H1 (cell line): ENCODE measurements at regions not wholly inside any gene's neighbourhood (a gene's known extent, or its start where the extent isn't known, plus 50 kb on each side); places are given as distances from the start of the nearest gene placed in this dataset.

Experiments
- CTCF ChIA-PET: fragments of 300-600 bp; sonication (Branson Sonifier 250); formaldehyde crosslinking; loops from one replicate; lab custom pipeline; 2021; ENCODE audit not compliant: partially characterized antibody; lab: Charles Lee
- POLR2A ChIA-PET: fragments of 300-600 bp; sonication (Branson Sonifier 250); formaldehyde crosslinking; loops from one replicate; lab custom pipeline; 2021; ENCODE audit warnings: inconsistent platforms; ENCODE audit not compliant: partially characterized antibody; lab: Charles Lee
- DNase-seq, 2 experiments: peaks; one replicate each; pipeline versions ENCODE4 v3.0.0 to v3.0.0-alpha.2; 2010 to 2022; ENCODE audit warnings: low spot score in 2 of 2, low read depth in 1 of 2, mixed read lengths in 1 of 2
- FAIRE-seq: peaks from 2 replicates; lab custom pipeline; 2011; peaks lifted over from hg19 to GRCh38; lab: Jason Lieb, UNC
- H2AFZ ChIP-seq: 2 replicates; pipeline ENCODE4 v1.8.1; 2012; ENCODE audit warnings: low read length, inconsistent platforms
- H2AK5ac ChIP-seq: 2 replicates; pipeline ENCODE4 v1.6.1; 2013; ENCODE audit warnings: low read depth, low read length
- H2BK120ac ChIP-seq: replicated peaks from 2 replicates; pipeline ENCODE3; 2013; ENCODE audit warnings: low read depth, low read length, inconsistent platforms
- H2BK12ac ChIP-seq: 2 replicates; pipeline ENCODE4 v1.6.1; 2013; ENCODE audit warnings: low read depth, low read length
- H2BK15ac ChIP-seq: 2 replicates; pipeline ENCODE4 v1.6.1; 2013; ENCODE audit warnings: low read length
- H2BK20ac ChIP-seq: 2 replicates; pipeline ENCODE4 v1.6.1; 2013; ENCODE audit warnings: low read length
- H2BK5ac ChIP-seq: 2 replicates; pipeline ENCODE4 v1.6.1; 2013; ENCODE audit warnings: low read depth, low read length
- H3K14ac ChIP-seq: 2 replicates; pipeline ENCODE4 v1.6.1; 2013; ENCODE audit warnings: inconsistent platforms; ENCODE audit not compliant: insufficient read length
- H3K18ac ChIP-seq: 2 replicates; pipeline ENCODE4 v1.6.1; 2013; ENCODE audit warnings: low read length; ENCODE audit errors: extremely low read depth
- H3K23ac ChIP-seq: 2 replicates; pipeline ENCODE4 v1.6.1; 2013; ENCODE audit warnings: inconsistent platforms; ENCODE audit not compliant: insufficient read length
- H3K23me2 ChIP-seq: 2 replicates; pipeline ENCODE4 v1.6.1; 2013; ENCODE audit warnings: low read depth, low read length
- H3K27ac ChIP-seq: 2 replicates; pipeline ENCODE4 v1.6.1; 2011; ENCODE audit warnings: low read depth, low read length, inconsistent platforms
- H3K27me3 ChIP-seq, 4 experiments: replicated peaks in 1 of 4; 1 replicate in 1 of 4; 2 replicates in 3 of 4; pipeline versions ENCODE4 v1.6.1 to v1.8.1; 2011 to 2013; ENCODE audit warnings: low read length in 3 of 4, mild to moderate bottlenecking in 3 of 4, inconsistent platforms in 2 of 4, mixed read lengths in 2 of 4, moderate library complexity in 1 of 4; ENCODE audit not compliant: control insufficient read depth in 3 of 4, insufficient read depth in 3 of 4; ENCODE audit errors: extremely low read depth in 1 of 4
- H3K36me3 ChIP-seq, 4 experiments: 2 replicates each; pipeline versions ENCODE4 v1.6.1 to v1.8.1; 2011 to 2013; ENCODE audit warnings: mild to moderate bottlenecking in 4 of 4, low read length in 3 of 4, moderate library complexity in 2 of 4, control low read depth in 1 of 4, inconsistent platforms in 1 of 4; ENCODE audit not compliant: insufficient read depth in 4 of 4, control insufficient read depth in 2 of 4
- H3K4ac ChIP-seq: replicated peaks from 2 replicates; pipeline ENCODE3; 2013; ENCODE audit warnings: low read length, low read depth, mixed read lengths, inconsistent platforms; ENCODE audit not compliant: insufficient read length
- H3K4me1 ChIP-seq, 4 experiments: replicated peaks in 1 of 4; 1 replicate in 1 of 4; 2 replicates in 3 of 4; pipeline versions ENCODE4 v1.6.1 to v1.8.1; 2011 to 2013; ENCODE audit warnings: low read length in 3 of 4, inconsistent platforms in 2 of 4, mixed read lengths in 1 of 4; ENCODE audit not compliant: insufficient read depth in 4 of 4, control insufficient read depth in 3 of 4
- H3K4me2 ChIP-seq, 2 experiments: 2 replicates each; pipeline versions ENCODE4 v1.6.1 to v1.8.1; 2011 to 2013; ENCODE audit warnings: low read depth in 2 of 2, low read length in 2 of 2, control low read depth in 1 of 2, inconsistent platforms in 1 of 2, mild to moderate bottlenecking in 1 of 2; ENCODE audit not compliant: insufficient read depth in 1 of 2
- H3K4me3 ChIP-seq, 4 experiments: fragments of 200-600, 300-600 bp in 1 of 4; sonication (generic), shearing (Covaris generic), sonication (Bioruptor Twin) in 1 of 4; 2 replicates each; pipeline versions ENCODE4 v1.5.1 to v1.8.1; 2011 to 2016; ENCODE audit warnings: low read length in 4 of 4, low read depth in 3 of 4, control low read depth in 2 of 4, inconsistent platforms in 2 of 4, mild to moderate bottlenecking in 2 of 4, mixed read lengths in 1 of 4, moderate library complexity in 1 of 4; ENCODE audit not compliant: insufficient read depth in 2 of 4; ENCODE audit errors: extremely low read depth in 1 of 4
- H3K56ac ChIP-seq: replicated peaks from 2 replicates; pipeline ENCODE3; 2013; ENCODE audit warnings: low read depth, mild to moderate bottlenecking, mixed read lengths, low read length, inconsistent platforms; ENCODE audit not compliant: insufficient read length
- H3K79me1 ChIP-seq: 2 replicates; pipeline ENCODE4 v1.6.1; 2013; ENCODE audit warnings: low read depth, low read length, control low read depth
- H3K79me2 ChIP-seq, 2 experiments: 2 replicates each; pipeline versions ENCODE4 v1.6.1 to v1.8.1; 2012 to 2013; ENCODE audit warnings: low read length in 2 of 2, mild to moderate bottlenecking in 2 of 2, inconsistent platforms in 1 of 2; ENCODE audit not compliant: insufficient read depth in 2 of 2, control insufficient read depth in 1 of 2
- H3K9ac ChIP-seq, 4 experiments: replicated peaks in 1 of 4; 1 replicate in 1 of 4; 2 replicates in 3 of 4; pipeline versions ENCODE4 v1.6.1 to v1.8.1; 2011 to 2013; ENCODE audit warnings: low read depth in 3 of 4, low read length in 3 of 4, control low read depth in 2 of 4, mild to moderate bottlenecking in 2 of 4, moderate library complexity in 2 of 4, inconsistent platforms in 1 of 4; ENCODE audit errors: extremely low read depth in 1 of 4
- H3K9me3 ChIP-seq, 2 experiments: 2 replicates each; pipeline versions ENCODE4 v1.6.1 to v1.8.1; 2012 to 2013; ENCODE audit warnings: mild to moderate bottlenecking in 2 of 2, moderate library complexity in 2 of 2, control low read depth in 1 of 2, inconsistent platforms in 1 of 2, low read depth in 1 of 2, low read length in 1 of 2, mixed read lengths in 1 of 2; ENCODE audit not compliant: insufficient read depth in 2 of 2
- H4K20me1 ChIP-seq, 2 experiments: replicated peaks in 1 of 2; 2 replicates each; pipeline versions ENCODE3 to v1.8.1; 2011 to 2013; ENCODE audit warnings: inconsistent platforms in 2 of 2, low read length in 2 of 2, mild to moderate bottlenecking in 1 of 2; ENCODE audit not compliant: insufficient read depth in 2 of 2, control insufficient read depth in 1 of 2
- H4K5ac ChIP-seq: 2 replicates; pipeline ENCODE4 v1.6.1; 2013; ENCODE audit warnings: low read length, low read depth, mixed read lengths, inconsistent platforms; ENCODE audit not compliant: insufficient read length
- H4K8ac ChIP-seq: 2 replicates; pipeline ENCODE4 v1.8.0; 2013; ENCODE audit warnings: mild to moderate bottlenecking, moderate library complexity, low read length, inconsistent platforms; ENCODE audit not compliant: insufficient read depth; ENCODE audit errors: extremely low read depth
- H4K91ac ChIP-seq: replicated peaks from 2 replicates; pipeline ENCODE3; 2013; ENCODE audit warnings: low read length, mixed read lengths, inconsistent platforms; ENCODE audit not compliant: insufficient read length
- CBX8 ChIP-seq: fragments of 300-800, 300-1000 bp; sonication (generic); IDR thresholded peaks from 2 replicates; pipeline ENCODE4 v1.7.1; 2016; ENCODE audit warnings: low read depth, low read length, borderline replicate concordance
- EGR1 ChIP-seq: IDR thresholded peaks from 2 replicates; pipeline ENCODE4 v1.6.1; 2011; ENCODE audit warnings: low read depth, low read length, borderline replicate concordance
- EZH2 ChIP-seq: fragments of 200-600 bp; sonication (generic); IDR thresholded peaks from 2 replicates; pipeline ENCODE4 v1.7.1; 2012; ENCODE audit warnings: low read depth, mild to moderate bottlenecking, moderate library complexity, low read length, inconsistent platforms; ENCODE audit not compliant: severe bottlenecking
- HDAC2 ChIP-seq, 2 experiments: fragments of 300-600 bp in 1 of 2; sonication (generic) in 1 of 2; IDR thresholded peaks; 2 replicates each; pipeline ENCODE4 v1.6.1; 2011 to 2012; ENCODE audit warnings: low read depth in 2 of 2, low read length in 2 of 2, mild to moderate bottlenecking in 2 of 2, moderate library complexity in 2 of 2, borderline replicate concordance in 1 of 2, inconsistent platforms in 1 of 2
- KDM4A ChIP-seq: IDR thresholded peaks from one replicate; pipeline ENCODE4 v1.7.1; 2012; ENCODE audit warnings: low read depth, mild to moderate bottlenecking, moderate library complexity, low read length, inconsistent platforms; ENCODE audit not compliant: severe bottlenecking
- NRF1 ChIP-seq: IDR thresholded peaks from 2 replicates; pipeline ENCODE4 v1.6.1; 2011; ENCODE audit warnings: mild to moderate bottlenecking, low read depth, low read length, improper control_type of control experiment
- POLR2AphosphoS5 ChIP-seq: IDR thresholded peaks from 2 replicates; pipeline ENCODE4 v1.6.1; 2011; ENCODE audit warnings: low read depth, low read length
- POU5F1 ChIP-seq: IDR thresholded peaks from 2 replicates; pipeline ENCODE4 v1.6.1; 2011; ENCODE audit warnings: low read depth, mild to moderate bottlenecking, low read length, moderate library complexity
- RAD21 ChIP-seq, 2 experiments: IDR thresholded peaks in 1 of 2; conservative IDR thresholded peaks in 1 of 2; 2 replicates each; pipeline ENCODE4 v1.6.1; 2011; ENCODE audit warnings: low read depth in 2 of 2, low read length in 2 of 2, improper control_type of control experiment in 1 of 2, inconsistent platforms in 1 of 2, mild to moderate bottlenecking in 1 of 2, moderate library complexity in 1 of 2
- RFX5 ChIP-seq: IDR thresholded peaks from 2 replicates; pipeline ENCODE4 v1.6.1; 2011; ENCODE audit warnings: low read depth, low read length, improper control_type of control experiment, borderline replicate concordance
- RNF2 ChIP-seq: fragments of 200-900, 300-1000 bp; sonication (generic); IDR thresholded peaks from 2 replicates; pipeline ENCODE4 v1.7.1; 2016; ENCODE audit warnings: borderline replicate concordance, low read depth, mild to moderate bottlenecking, antibody characterized with exemption, low read length; ENCODE audit not compliant: poor library complexity, severe bottlenecking; ENCODE audit errors: missing control alignments
- SIX5 ChIP-seq: IDR thresholded peaks from 2 replicates; pipeline ENCODE4 v1.6.1; 2011; ENCODE audit warnings: mild to moderate bottlenecking, low read depth, low read length
- SP4 ChIP-seq: IDR thresholded peaks from 2 replicates; pipeline ENCODE4 v1.6.1; 2012; ENCODE audit warnings: low read length, inconsistent platforms
- TAF7 ChIP-seq: optimal IDR thresholded peaks from 2 replicates; pipeline ENCODE3; 2011; ENCODE audit warnings: low read depth, mild to moderate bottlenecking, inconsistent platforms, low read length, moderate library complexity, borderline replicate concordance
- WGBS, 2 experiments: shearing (Covaris generic) in 1 of 2; methylation state at CpG; one replicate each; pipeline versions ENCODE4 v1.1.6 to v1.1.7; 2013 to 2015; ENCODE audit warnings: low lambda C conversion rate in 2 of 2, mixed read lengths in 2 of 2, inconsistent platforms in 1 of 2, low coverage in 1 of 2, missing lambda C conversion rate in 1 of 2; ENCODE audit not compliant: insufficient replicate concordance in 2 of 2, insufficient coverage in 1 of 2, insufficient read length in 1 of 2; ENCODE audit errors: extremely low coverage in 1 of 2, missing lambda C conversion rate in 1 of 2; 5-methylcytosine and 5-hydroxymethylcytosine counted together

- no peak overlapping the region for H4K5ac ChIP-seq
- ChIA-PET POLR2A (no interaction called here), CTCF (no interaction called here)
- H3K79me1 ChIP-seq: no peaks in the 10 kb centered on the region
- H3K23me2 ChIP-seq: peaks cover 9% of the 10 kb centered on the region; the same call in 1 of the 2 replicates
- no peak overlapping the region for H3K4ac ChIP-seq
- no peak overlapping the region for H3K27ac ChIP-seq
- H4K91ac ChIP-seq: no peak overlapping the region
- no peaks in the 10 kb centered on the region for H3K4me1 ChIP-seq
- no peak overlapping the region for H2BK5ac ChIP-seq
- H2BK15ac ChIP-seq: no peak overlapping the region
- H4K8ac ChIP-seq: no peak overlapping the region
- H3K14ac ChIP-seq: no peak overlapping the region
- H3K79me2 ChIP-seq: no peaks in the 10 kb centered on the region
- no peak overlapping the region for H2BK12ac ChIP-seq
- H2BK120ac ChIP-seq: no peak overlapping the region
- 86% methylated on average over 9 of the region's 9 CpGs; no CpG with 5 or more reads in 1 of the 2 experiments for WGBS, 2 experiments
- FAIRE-seq (no peak), DNase-seq (no peak)
- no peak overlapping the region for H2BK20ac ChIP-seq
- H3K9ac ChIP-seq: no peak overlapping the region
- no peak overlapping the region for H3K4me3 ChIP-seq
- no peak overlapping the region for H3K56ac ChIP-seq
- H3K36me3 ChIP-seq: no peaks in the 10 kb centered on the region
- H3K18ac ChIP-seq: no peak overlapping the region
- no peak overlapping the region for H3K23ac ChIP-seq
- H3K4me2 ChIP-seq: no peak overlapping the region
- H4K20me1 ChIP-seq: no peaks in the 10 kb centered on the region
- peaks cover 0 to 15% of the 10 kb centered on the region in 2 experiments; a peak in 1 of 4 replicates for H3K9me3 ChIP-seq
- H3K27me3 ChIP-seq: no peaks in the 10 kb centered on the region
- H2AFZ ChIP-seq: no peak overlapping the region
- H2AK5ac ChIP-seq: no peak overlapping the region
- no peak for TF ChIP-seq EGR1
- TF ChIP-seq POLR2AphosphoS5: no peak
- no peak for TF ChIP-seq KDM4A
- no peak for TF ChIP-seq NRF1
- no peak for TF ChIP-seq EZH2
- no peak for TF ChIP-seq TAF7
- no peak for TF ChIP-seq RAD21 (IDR thresholded peaks at IDR 0.05 in 1 of 2, conservative IDR thresholded peaks at IDR 0.05 in 1 of 2; ENCODE audit: low read depth in 2 of 2, low read length in 2 of 2)
- no peak for TF ChIP-seq SIX5
- no peak for TF ChIP-seq SP4
- TF ChIP-seq HDAC2 (IDR thresholded peaks at IDR 0.05; ENCODE audit: borderline replicate concordance in 1 of 2, low read depth in 2 of 2, low read length in 2 of 2): no peak
- TF ChIP-seq CBX8: no peak
- TF ChIP-seq RNF2: no peak
- TF ChIP-seq RFX5: no peak
- TF ChIP-seq POU5F1: no peak
Observed at GRCh38 chr5:26231316-26231715, 807.1 kb downstream of the CDH9 start.
